MM.1S (cell line): ENCODE measurements at regions not wholly inside any gene's neighbourhood (a gene's known extent, or its start where the extent isn't known, plus 50 kb on each side); places are given as distances from the start of the nearest gene placed in this dataset.
"Not testable (repeated sequence)": the region's sequence is repeated elsewhere in the genome, so short reads cannot be mapped to it uniquely, and the experiment has no call there.

Experiments
- DNase-seq: peaks from one replicate; pipeline ENCODE4 v3.0.0-alpha.2; 2015
- H2AFZ ChIP-seq: fragments of 300-600 bp; sonication (generic); 2 replicates; pipeline ENCODE4 v1.6.0; 2016; ENCODE audit warnings: antibody characterized with exemption, low read length
- H3F3A ChIP-seq: fragments of 300-600 bp; sonication (generic); 2 replicates; pipeline ENCODE4 v1.6.1; 2016; ENCODE audit warnings: mild to moderate bottlenecking, antibody characterized with exemption, low read length, moderate library complexity, mixed read lengths; ENCODE audit not compliant: insufficient read depth
- H3K27ac ChIP-seq: fragments of 300-600 bp; sonication (generic); 2 replicates; pipeline ENCODE4 v1.5.1; 2016; ENCODE audit warnings: mild to moderate bottlenecking, low read length
- H3K27me3 ChIP-seq: fragments of 300-600 bp; sonication (generic); replicated peaks from 2 replicates; pipeline ENCODE4 v1.6.0; 2016; ENCODE audit warnings: low read length; ENCODE audit not compliant: insufficient read depth
- H3K36me3 ChIP-seq: fragments of 300-600 bp; sonication (generic); replicated peaks from 2 replicates; pipeline ENCODE4 v1.6.1; 2016; ENCODE audit warnings: mild to moderate bottlenecking, low read length, mixed read lengths; ENCODE audit not compliant: insufficient read depth
- H3K4me1 ChIP-seq: fragments of 300-600 bp; sonication (generic); 2 replicates; pipeline ENCODE4 v1.6.1; 2016; ENCODE audit warnings: low read length, mixed read lengths
- H3K4me2 ChIP-seq: fragments of 300-600 bp; sonication (generic); 2 replicates; pipeline ENCODE4 v1.6.0; 2016; ENCODE audit warnings: low read depth, low read length
- H3K4me3 ChIP-seq: fragments of 300-600 bp; sonication (generic); 2 replicates; pipeline ENCODE4 v1.5.1; 2016; ENCODE audit warnings: low read length, mixed read lengths
- H3K79me2 ChIP-seq: fragments of 300-600 bp; sonication (generic); 2 replicates; pipeline ENCODE4 v1.6.1; 2016; ENCODE audit warnings: mixed run types, low read length, mixed read lengths
- H3K9ac ChIP-seq: fragments of 300-600 bp; sonication (generic); 2 replicates; pipeline ENCODE4 v1.6.1; 2016; ENCODE audit warnings: low read length, mixed read lengths
- H3K9me2 ChIP-seq: fragments of 300-600 bp; sonication (generic); replicated peaks from 2 replicates; pipeline ENCODE4 v1.6.1; 2016; ENCODE audit warnings: mild to moderate bottlenecking, low read length, mixed read lengths; ENCODE audit not compliant: insufficient read depth
- H3K9me3 ChIP-seq: fragments of 300-600 bp; sonication (generic); replicated peaks from 2 replicates; pipeline ENCODE4 v1.6.1; 2016; ENCODE audit warnings: mild to moderate bottlenecking, low read length, mixed read lengths; ENCODE audit not compliant: insufficient read depth
- H4K20me1 ChIP-seq: fragments of 300-600 bp; sonication (generic); 2 replicates; pipeline ENCODE4 v1.6.1; 2016; ENCODE audit warnings: mild to moderate bottlenecking, low read length, moderate library complexity, mixed read lengths; ENCODE audit not compliant: insufficient read depth
- EZH2 ChIP-seq: fragments of 300-600 bp; sonication (generic); optimal IDR thresholded peaks from 2 replicates; pipeline ENCODE3; 2017; ENCODE audit warnings: low read depth, mild to moderate bottlenecking, antibody characterized with exemption, low read length, mixed read lengths
- EZH2phosphoT487 ChIP-seq: fragments of 300-600 bp; sonication (generic); IDR thresholded peaks from 2 replicates; pipeline ENCODE4 v1.6.1; 2018; ENCODE audit warnings: antibody characterized with exemption, low read length
- TF ChIP-seq, protein P1 (sequence below): fragments of 300-600 bp; sonication (generic); IDR thresholded peaks from 2 replicates; pipeline ENCODE4 v1.5.1; 2016; ENCODE audit warnings: antibody characterized with exemption, low read length, mixed read lengths

DNA sequence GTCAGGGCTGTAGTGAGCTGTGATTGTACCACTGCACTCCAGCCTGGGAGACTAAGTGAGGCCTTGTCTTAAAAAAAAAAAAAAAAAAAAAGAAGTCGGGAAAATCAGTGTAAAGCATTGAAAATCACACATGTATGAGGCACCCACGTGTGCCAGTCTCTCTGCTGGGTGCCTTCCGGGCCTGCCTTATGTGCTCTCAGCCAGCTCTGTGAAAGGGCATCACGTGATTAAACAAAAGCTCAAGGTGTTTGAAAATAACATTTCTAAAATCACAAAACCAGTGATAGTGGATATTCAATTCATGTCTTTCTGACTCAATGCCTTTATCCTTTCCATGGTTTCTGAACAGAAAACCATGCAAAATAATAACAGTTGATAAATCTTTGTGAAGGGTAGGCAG is 125.2 kb upstream of the PALS2 start:
- Histone ChIP-seq H3K4me3 (no peak overlapping the region), H3K79me2 (no peaks in the 10 kb centered on the region), H3F3A (no peaks in the 10 kb centered on the region), H3K4me2 (no peak overlapping the region), H2AFZ (no peak overlapping the region), H3K36me3 (no peaks in the 10 kb centered on the region), H3K27ac (no peak overlapping the region), H3K27me3 (no peaks in the 10 kb centered on the region), H3K9me2 (no peaks in the 10 kb centered on the region), H4K20me1 (no peaks in the 10 kb centered on the region), H3K4me1 (no peaks in the 10 kb centered on the region), H3K9me3 (no peaks in the 10 kb centered on the region), H3K9ac (no peak overlapping the region)
- no peak for DNase-seq
- TF ChIP-seq, protein P1, sequence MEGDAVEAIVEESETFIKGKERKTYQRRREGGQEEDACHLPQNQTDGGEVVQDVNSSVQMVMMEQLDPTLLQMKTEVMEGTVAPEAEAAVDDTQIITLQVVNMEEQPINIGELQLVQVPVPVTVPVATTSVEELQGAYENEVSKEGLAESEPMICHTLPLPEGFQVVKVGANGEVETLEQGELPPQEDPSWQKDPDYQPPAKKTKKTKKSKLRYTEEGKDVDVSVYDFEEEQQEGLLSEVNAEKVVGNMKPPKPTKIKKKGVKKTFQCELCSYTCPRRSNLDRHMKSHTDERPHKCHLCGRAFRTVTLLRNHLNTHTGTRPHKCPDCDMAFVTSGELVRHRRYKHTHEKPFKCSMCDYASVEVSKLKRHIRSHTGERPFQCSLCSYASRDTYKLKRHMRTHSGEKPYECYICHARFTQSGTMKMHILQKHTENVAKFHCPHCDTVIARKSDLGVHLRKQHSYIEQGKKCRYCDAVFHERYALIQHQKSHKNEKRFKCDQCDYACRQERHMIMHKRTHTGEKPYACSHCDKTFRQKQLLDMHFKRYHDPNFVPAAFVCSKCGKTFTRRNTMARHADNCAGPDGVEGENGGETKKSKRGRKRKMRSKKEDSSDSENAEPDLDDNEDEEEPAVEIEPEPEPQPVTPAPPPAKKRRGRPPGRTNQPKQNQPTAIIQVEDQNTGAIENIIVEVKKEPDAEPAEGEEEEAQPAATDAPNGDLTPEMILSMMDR = no peak
- TF ChIP-seq EZH2 (no peak), EZH2phosphoT487 (no peak)

- H3K36me3 ChIP-seq, H3K4me3 ChIP-seq, H3K27ac ChIP-seq, H3K9me3 ChIP-seq, H4K20me1 ChIP-seq, H3K9me2 ChIP-seq, DNase-seq, H3F3A ChIP-seq, H3K4me1 ChIP-seq, H3K79me2 ChIP-seq, H3K27me3 ChIP-seq, H3K4me2 ChIP-seq, H2AFZ ChIP-seq, H3K9ac ChIP-seq: not testable (repeated sequence)
These were observed 123.8 kb upstream of the PALS2 start for GRCh38 chr7:24449416-24449815.

- H3K4me1 ChIP-seq = peaks cover 20% of the 10 kb centered on the region
- H3K36me3 ChIP-seq = no peaks in the 10 kb centered on the region
- H3K9me3 ChIP-seq = no peaks in the 10 kb centered on the region
- no peaks in the 10 kb centered on the region for H3K9me2 ChIP-seq
- no peak for TF ChIP-seq EZH2
- no peak for TF ChIP-seq EZH2phosphoT487
- TF ChIP-seq, protein P1 = no peak
- H3K4me2 ChIP-seq = peak overlapping the region; percentile 40
- DNase-seq = peak; percentile 51
- peak overlapping the region; percentile 9; the same call in 1 of the 2 replicates for H3K27ac ChIP-seq
- H4K20me1 ChIP-seq = no peaks in the 10 kb centered on the region
- no peaks in the 10 kb centered on the region for H3K27me3 ChIP-seq
- H3K79me2 ChIP-seq = no peaks in the 10 kb centered on the region
- peak overlapping the region; percentile 48 for H2AFZ ChIP-seq
- H3K9ac ChIP-seq = no peak overlapping the region
- 0 out of 2 replicates have a peak, but pooled peaks cover 5% of the 10 kb centered on the region for H3F3A ChIP-seq
- H3K4me3 ChIP-seq = no peak overlapping the region
These were observed 117.3 kb upstream of the PALS2 start for GRCh38 chr7:24455813-24456525.

GRCh38 chr7:24456526-24457218 is 116.6 kb upstream of the PALS2 start:
- peak; percentile 21 for DNase-seq
- H3K4me2 ChIP-seq = peak overlapping the region; percentile 40

More at GRCh38 chr7:24456526-24457218, 116.6 kb upstream of the PALS2 start:
- Histone ChIP-seq H3K27me3 (no peaks in the 10 kb centered on the region), H3K9me2 (no peaks in the 10 kb centered on the region), H3K79me2 (no peaks in the 10 kb centered on the region), H4K20me1 (no peaks in the 10 kb centered on the region), H3K36me3 (no peaks in the 10 kb centered on the region), H3K27ac (no peak overlapping the region), H3F3A (0 out of 2 replicates have a peak, but pooled peaks cover 5% of the 10 kb centered on the region), H3K4me1 (peaks cover 20% of the 10 kb centered on the region), H3K9ac (no peak overlapping the region), H3K9me3 (no peaks in the 10 kb centered on the region), H3K4me3 (no peak overlapping the region), H2AFZ (no peak overlapping the region)
- TF ChIP-seq, protein P1 = no peak
- TF ChIP-seq EZH2 (no peak), EZH2phosphoT487 (no peak)
